Suprapubic skin (tissue), 4 donors: ENCODE measurements at regions not wholly inside any gene's neighbourhood (a gene's known extent, or its start where the extent isn't known, plus 50 kb on each side); places are given as distances from the start of the nearest gene placed in this dataset.

ENCODE experiments used
- DNase-seq, 2 donors: peaks; one replicate each; pipeline ENCODE4 v3.0.0-alpha.2; 2019; ENCODE audit warnings: low spot score in 2 of 2
- H3K27ac ChIP-seq: fragments of 200-600 bp; sonication (generic); one replicate; pipeline ENCODE4 v1.5.1; 2019
- H3K27me3 ChIP-seq: fragments of 200-600 bp; sonication (generic); one replicate; pipeline ENCODE4 v1.5.1; 2019
- H3K36me3 ChIP-seq: fragments of 200-600 bp; sonication (generic); one replicate; pipeline ENCODE4 v1.5.1; 2019
- H3K4me1 ChIP-seq: fragments of 200-600 bp; sonication (generic); one replicate; pipeline ENCODE4 v1.5.1; 2019
- H3K4me3 ChIP-seq: fragments of 200-600 bp; sonication (generic); one replicate; pipeline ENCODE4 v1.5.1; 2019; ENCODE audit warnings: mild to moderate bottlenecking
- H3K9me3 ChIP-seq: fragments of 200-600 bp; sonication (generic); one replicate; pipeline ENCODE4 v1.5.1; 2019
- EP300 ChIP-seq: sonication (generic); formaldehyde crosslinking; IDR thresholded peaks from one replicate; pipeline ENCODE4 v1.6.1; 2017; ENCODE audit warnings: antibody characterized with exemption
- POLR2A ChIP-seq, 2 donors: fragments of 450-650 bp; IDR thresholded peaks; one replicate each; pipeline ENCODE4 v1.6.1; 2017; ENCODE audit warnings: antibody characterized with exemption in 2 of 2, mild to moderate bottlenecking in 2 of 2, moderate library complexity in 2 of 2
- POLR2AphosphoS5 ChIP-seq, 3 donors: sonication (generic); formaldehyde crosslinking; IDR thresholded peaks; one replicate each; pipeline ENCODE4 v1.6.1; 2017; ENCODE audit warnings: antibody characterized with exemption in 3 of 3
- WGBS: methylation state at CpG from one replicate; pipeline ENCODE4 v1.1.5; 2018; 5-methylcytosine and 5-hydroxymethylcytosine counted together
- TF ChIP-seq, protein P1 (sequence below), 2 donors: fragments of 200-600 bp in 1 of 2; fragments of 450-650 bp in 1 of 2; sonication (generic) in 1 of 2; IDR thresholded peaks; one replicate each; pipeline ENCODE4 v1.5.1; 2016 to 2019; ENCODE audit warnings: antibody characterized with exemption in 2 of 2, mild to moderate bottlenecking in 1 of 2, moderate library complexity in 1 of 2

GRCh38 chr13:58467176-58467575 lies 835.6 kb downstream of the PCDH17 start:
- H3K4me1 ChIP-seq: no peaks in the 10 kb centered on the region

GRCh38 chr13:58472483-58472882 lies 840.9 kb downstream of the PCDH17 start:
- 85% methylated on average over 3 of the region's 3 CpGs for WGBS

More at GRCh38 chr13:58467176-58467575, 835.6 kb downstream of the PCDH17 start:
- 54% methylated on average over 4 of the region's 4 CpGs for WGBS
- Histone ChIP-seq H3K36me3 (no peaks in the 10 kb centered on the region), H3K27me3 (no peaks in the 10 kb centered on the region), H3K27ac (no peak overlapping the region), H3K9me3 (peaks cover 7% of the 10 kb centered on the region), H3K4me3 (no peak overlapping the region)
- TF ChIP-seq EP300 (no peak), POLR2AphosphoS5 (IDR thresholded peaks at IDR 0.05) (no peak), POLR2A (IDR thresholded peaks at IDR 0.05) (no peak)
- TF ChIP-seq, protein P1, sequence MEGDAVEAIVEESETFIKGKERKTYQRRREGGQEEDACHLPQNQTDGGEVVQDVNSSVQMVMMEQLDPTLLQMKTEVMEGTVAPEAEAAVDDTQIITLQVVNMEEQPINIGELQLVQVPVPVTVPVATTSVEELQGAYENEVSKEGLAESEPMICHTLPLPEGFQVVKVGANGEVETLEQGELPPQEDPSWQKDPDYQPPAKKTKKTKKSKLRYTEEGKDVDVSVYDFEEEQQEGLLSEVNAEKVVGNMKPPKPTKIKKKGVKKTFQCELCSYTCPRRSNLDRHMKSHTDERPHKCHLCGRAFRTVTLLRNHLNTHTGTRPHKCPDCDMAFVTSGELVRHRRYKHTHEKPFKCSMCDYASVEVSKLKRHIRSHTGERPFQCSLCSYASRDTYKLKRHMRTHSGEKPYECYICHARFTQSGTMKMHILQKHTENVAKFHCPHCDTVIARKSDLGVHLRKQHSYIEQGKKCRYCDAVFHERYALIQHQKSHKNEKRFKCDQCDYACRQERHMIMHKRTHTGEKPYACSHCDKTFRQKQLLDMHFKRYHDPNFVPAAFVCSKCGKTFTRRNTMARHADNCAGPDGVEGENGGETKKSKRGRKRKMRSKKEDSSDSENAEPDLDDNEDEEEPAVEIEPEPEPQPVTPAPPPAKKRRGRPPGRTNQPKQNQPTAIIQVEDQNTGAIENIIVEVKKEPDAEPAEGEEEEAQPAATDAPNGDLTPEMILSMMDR (IDR thresholded peaks at IDR 0.05): no peak
- no peak for DNase-seq

GRCh38 chr13:58474581-58474980 lies 843.0 kb downstream of the PCDH17 start:
- TF ChIP-seq POLR2A (IDR thresholded peaks at IDR 0.05): no peak
- no peak for TF ChIP-seq POLR2AphosphoS5 (IDR thresholded peaks at IDR 0.05)
- TF ChIP-seq EP300: no peak
- TF ChIP-seq, protein P1 (IDR thresholded peaks at IDR 0.05): no peak
- H3K9me3 ChIP-seq: no peaks in the 10 kb centered on the region
- H3K4me1 ChIP-seq: no peaks in the 10 kb centered on the region
- H3K27me3 ChIP-seq: no peaks in the 10 kb centered on the region
- DNase-seq: no peak
- H3K36me3 ChIP-seq: no peaks in the 10 kb centered on the region
- H3K4me3 ChIP-seq: no peak overlapping the region
- H3K27ac ChIP-seq: no peak overlapping the region

More at GRCh38 chr13:58472483-58472882, 840.9 kb downstream of the PCDH17 start:
- Histone ChIP-seq H3K4me1 (no peaks in the 10 kb centered on the region), H3K9me3 (peaks cover 7% of the 10 kb centered on the region), H3K4me3 (no peak overlapping the region), H3K27ac (no peak overlapping the region), H3K36me3 (no peaks in the 10 kb centered on the region), H3K27me3 (no peaks in the 10 kb centered on the region)
- DNase-seq: no peak
- TF ChIP-seq EP300: no peak
- TF ChIP-seq POLR2AphosphoS5 (IDR thresholded peaks at IDR 0.05): no peak
- TF ChIP-seq POLR2A (IDR thresholded peaks at IDR 0.05): no peak
- TF ChIP-seq, protein P1 (IDR thresholded peaks at IDR 0.05): no peak

GRCh38 chr13:58476206-58476918 lies 844.8 kb downstream of the PCDH17 start:
- Histone ChIP-seq H3K27ac (no peak overlapping the region), H3K27me3 (no peaks in the 10 kb centered on the region), H3K36me3 (no peaks in the 10 kb centered on the region), H3K4me3 (no peak overlapping the region), H3K9me3 (no peaks in the 10 kb centered on the region), H3K4me1 (no peaks in the 10 kb centered on the region)
- WGBS: 57% methylated on average over 6 of the region's 6 CpGs
- TF ChIP-seq EP300 (no peak), POLR2A (IDR thresholded peaks at IDR 0.05) (no peak), POLR2AphosphoS5 (IDR thresholded peaks at IDR 0.05) (no peak)
- TF ChIP-seq, protein P1 (IDR thresholded peaks at IDR 0.05): no peak
- DNase-seq: no peak

DNA sequence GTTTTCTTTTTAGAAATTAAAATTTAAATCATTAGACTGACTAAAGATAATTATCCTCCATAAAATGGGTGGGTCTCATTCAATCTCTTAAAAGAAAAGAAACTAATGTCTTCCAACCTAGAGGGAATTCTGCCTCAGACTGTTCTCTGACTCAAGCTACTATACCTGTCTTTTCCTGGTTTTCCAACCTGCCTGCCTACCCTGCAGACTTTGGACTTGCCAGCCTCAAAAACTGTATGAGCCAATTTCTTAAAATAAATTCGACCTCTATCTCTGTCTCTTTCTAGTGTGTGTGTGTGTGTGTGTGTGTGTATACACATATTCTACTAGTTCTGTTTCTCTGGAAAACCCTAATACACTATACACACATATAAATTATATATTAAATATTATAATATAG lies 847.3 kb downstream of the PCDH17 start:
- H3K27me3 ChIP-seq: no peaks in the 10 kb centered on the region
- 36% methylated on average over 1 of the region's 1 CpG for WGBS
- no peak for TF ChIP-seq POLR2A (IDR thresholded peaks at IDR 0.05)
- TF ChIP-seq POLR2AphosphoS5 (IDR thresholded peaks at IDR 0.05): no peak
- TF ChIP-seq, protein P1 (IDR thresholded peaks at IDR 0.05): no peak
- no peak for TF ChIP-seq EP300
- H3K27ac ChIP-seq: no peak overlapping the region
- H3K9me3 ChIP-seq: no peaks in the 10 kb centered on the region
- H3K4me3 ChIP-seq: no peak overlapping the region
- no peak for DNase-seq
- no peaks in the 10 kb centered on the region for H3K4me1 ChIP-seq
- no peaks in the 10 kb centered on the region for H3K36me3 ChIP-seq
